DOHH2 (cell line): ENCODE measurements at regions not wholly inside any gene's neighbourhood (a gene's known extent, or its start where the extent isn't known, plus 50 kb on each side); places are given as distances from the start of the nearest gene placed in this dataset.

Experiments used
- H3F3A ChIP-seq: fragments of 200-600 bp; sonication (generic), shearing (Covaris generic); 2 replicates; pipeline ENCODE4 v1.6.0; 2016; ENCODE audit warnings: antibody characterized with exemption, mild to moderate bottlenecking; ENCODE audit not compliant: control insufficient read depth, insufficient read depth
- H3K27ac ChIP-seq: fragments of 200-600 bp; sonication (generic); 2 replicates; pipeline ENCODE4 v1.5.1; 2014; ENCODE audit warnings: low read depth, mild to moderate bottlenecking, low read length, moderate library complexity
- H3K27me3 ChIP-seq: fragments of 200-600 bp; sonication (generic); 2 replicates; pipeline ENCODE4 v1.6.1; 2014; ENCODE audit warnings: mild to moderate bottlenecking, low read length, mixed read lengths; ENCODE audit not compliant: control insufficient read depth
- H3K36me3 ChIP-seq: fragments of 200-600 bp; sonication (generic); 2 replicates; pipeline ENCODE4 v1.6.1; 2014; ENCODE audit warnings: mild to moderate bottlenecking, low read length, moderate library complexity, mixed read lengths; ENCODE audit not compliant: control insufficient read depth
- H3K4me1 ChIP-seq: fragments of 200-600 bp; sonication (generic); 2 replicates; pipeline ENCODE4 v1.6.1; 2014; ENCODE audit warnings: mild to moderate bottlenecking, low read length, mixed read lengths; ENCODE audit not compliant: control insufficient read depth
- H3K4me2 ChIP-seq: fragments of 200-600 bp; sonication (generic); 2 replicates; pipeline ENCODE4 v1.6.0; 2014; ENCODE audit warnings: mild to moderate bottlenecking, low read length, moderate library complexity
- H3K4me3 ChIP-seq: fragments of 200-600 bp; sonication (generic); 2 replicates; pipeline ENCODE4 v1.5.1; 2014; ENCODE audit warnings: mild to moderate bottlenecking, low read length, mixed read lengths
- H3K79me2 ChIP-seq: fragments of 200-600 bp; sonication (generic); 2 replicates; pipeline ENCODE4 v1.6.1; 2014; ENCODE audit warnings: mild to moderate bottlenecking, low read length, mixed read lengths; ENCODE audit not compliant: control insufficient read depth
- H3K9me2 ChIP-seq: fragments of 200-600 bp; sonication (generic); replicated peaks from 2 replicates; pipeline ENCODE4 v1.6.1; 2014; ENCODE audit warnings: mild to moderate bottlenecking, low read length, mixed read lengths; ENCODE audit not compliant: control insufficient read depth
- H3K9me3 ChIP-seq: fragments of 200-600 bp; sonication (generic); 2 replicates; pipeline ENCODE4 v1.6.1; 2014; ENCODE audit warnings: antibody characterized with exemption, low read length, mixed read lengths; ENCODE audit not compliant: control insufficient read depth, insufficient read depth
- H4K20me1 ChIP-seq: fragments of 200-600 bp; sonication (generic); 2 replicates; pipeline ENCODE4 v1.6.0; 2014; ENCODE audit warnings: low read depth, mild to moderate bottlenecking, antibody characterized with exemption, low read length, moderate library complexity; ENCODE audit not compliant: control insufficient read depth, insufficient read depth
- CTCF ChIP-seq: fragments of 200-600 bp; sonication (generic); IDR thresholded peaks from one replicate; pipeline ENCODE4 v1.5.1; 2014; ENCODE audit warnings: antibody characterized with exemption, mild to moderate bottlenecking, low read depth, low read length; ENCODE audit not compliant: poor library complexity, severe bottlenecking
- EZH2phosphoT487 ChIP-seq: fragments of 200-600 bp; sonication (generic); IDR thresholded peaks from 2 replicates; pipeline ENCODE4 v1.6.1; 2017; ENCODE audit warnings: borderline replicate concordance, mild to moderate bottlenecking, antibody characterized with exemption, low read length, moderate library complexity, mixed read lengths

- Histone ChIP-seq H4K20me1 (no peaks in the 10 kb centered on the region), H3K9me3 (no peaks in the 10 kb centered on the region), H3K4me3 (no peak overlapping the region), H3K9me2 (no peaks in the 10 kb centered on the region), H3K4me1 (no peaks in the 10 kb centered on the region), H3K79me2 (no peaks in the 10 kb centered on the region), H3F3A (no peaks in the 10 kb centered on the region), H3K27me3 (no peaks in the 10 kb centered on the region), H3K27ac (no peak overlapping the region), H3K4me2 (no peak overlapping the region), H3K36me3 (no peaks in the 10 kb centered on the region)
- TF ChIP-seq CTCF = no peak
- no peak for TF ChIP-seq EZH2phosphoT487
Observed at GRCh38 chr14:41071351-41071750, 535.3 kb upstream of the LRFN5 start.

- Histone ChIP-seq H4K20me1 (no peaks in the 10 kb centered on the region), H3K4me3 (no peak overlapping the region), H3K27ac (no peak overlapping the region), H3K9me2 (no peaks in the 10 kb centered on the region; the same call in 1 of the 2 replicates), H3K9me3 (no peaks in the 10 kb centered on the region), H3K27me3 (no peaks in the 10 kb centered on the region), H3K36me3 (no peaks in the 10 kb centered on the region), H3F3A (no peaks in the 10 kb centered on the region), H3K79me2 (no peaks in the 10 kb centered on the region), H3K4me2 (no peak overlapping the region), H3K4me1 (no peaks in the 10 kb centered on the region)
- TF ChIP-seq EZH2phosphoT487 (no peak), CTCF (no peak)
Observed at GRCh38 chr14:41062826-41063225, 543.9 kb upstream of the LRFN5 start.

GRCh38 chr14:41055589-41055988, 551.1 kb upstream of the LRFN5 start:
- no peaks in the 10 kb centered on the region for H4K20me1 ChIP-seq
- H3K9me3 ChIP-seq = no peaks in the 10 kb centered on the region
- H3K36me3 ChIP-seq = no peaks in the 10 kb centered on the region
- H3K9me2 ChIP-seq = no peaks in the 10 kb centered on the region; the same call in 1 of the 2 replicates
- no peaks in the 10 kb centered on the region for H3K27me3 ChIP-seq
- no peaks in the 10 kb centered on the region for H3K4me1 ChIP-seq
- no peak overlapping the region for H3K4me3 ChIP-seq
- TF ChIP-seq EZH2phosphoT487 (no peak), CTCF (no peak)
- H3K4me2 ChIP-seq = no peak overlapping the region
- H3K79me2 ChIP-seq = no peaks in the 10 kb centered on the region
- H3F3A ChIP-seq = no peaks in the 10 kb centered on the region
- H3K27ac ChIP-seq = no peak overlapping the region

- Histone ChIP-seq H3F3A (no peaks in the 10 kb centered on the region), H4K20me1 (no peaks in the 10 kb centered on the region), H3K27ac (no peak overlapping the region), H3K9me3 (no peaks in the 10 kb centered on the region), H3K4me3 (no peak overlapping the region), H3K9me2 (no peaks in the 10 kb centered on the region), H3K4me1 (no peaks in the 10 kb centered on the region), H3K36me3 (no peaks in the 10 kb centered on the region), H3K79me2 (no peaks in the 10 kb centered on the region), H3K4me2 (no peak overlapping the region), H3K27me3 (no peaks in the 10 kb centered on the region)
- TF ChIP-seq EZH2phosphoT487 (no peak), CTCF (no peak)
Observed at GRCh38 chr14:41051801-41052200, 554.9 kb upstream of the LRFN5 start.
